ENCODE measurements at regions not wholly inside any gene's neighbourhood (a gene's known extent, or its start where the extent isn't known, plus 50 kb on each side); places are given as distances from the start of the nearest gene placed in this dataset.

GRCh38 chr12:15033029-15033428 lies 60.2 kb downstream of the PDE6H start:
- Histone ChIP-seq H3K4me3 (ENCODE audit: low read depth, low read length, poor library complexity, severe bottlenecking) (no peak overlapping the region), H3K79me2 (ENCODE audit: insufficient read depth, low read depth, low read length) (no peaks in the 10 kb centered on the region), H3K9me3 (ENCODE audit: low read length) (no peaks in the 10 kb centered on the region), H4K20me1 (ENCODE audit: insufficient read depth, low read length) (no peaks in the 10 kb centered on the region), H3K36me3 (ENCODE audit: insufficient read depth, low read length) (no peaks in the 10 kb centered on the region), H3K27ac (ENCODE audit: low read depth, low read length, poor library complexity, severe bottlenecking) (no peak overlapping the region), H3K4me2 (ENCODE audit: low read length) (no peak overlapping the region), H3K9me2 (ENCODE audit: insufficient read depth, low read length) (no peaks in the 10 kb centered on the region), H2AFZ (ENCODE audit: low read length) (no peak overlapping the region), H3K4me1 (ENCODE audit: insufficient read depth, low read length, poor library complexity, severe bottlenecking) (peaks cover 12% of the 10 kb centered on the region)
- TF ChIP-seq EZH2phosphoT487 (IDR thresholded peaks at IDR 0.05; ENCODE audit: borderline replicate concordance, low read depth, low read length) (no peak), CTCF (conservative IDR thresholded peaks at IDR 0.05; ENCODE audit: low read length) (no peak)
- POLR2A ChIA-PET: interaction anchor here (1.2 kb wide), 1 partner anchor 16 kb away, joined by 4 read pairs; no protein-coding TSS in a partner anchor
- intact Hi-C loops (cut with micrococcal nuclease; ENCODE audit: unreplicated experiment): no loop called here
- CTCF ChIA-PET (ENCODE audit: unreplicated experiment): no interaction called here
- BruUV-seq (replicated peaks): no TSS peak
- no peak for DNase-seq (ENCODE audit: low spot score)

- Histone ChIP-seq H3K4me1 (ENCODE audit: insufficient read depth, low read length, poor library complexity, severe bottlenecking) (peaks cover 12% of the 10 kb centered on the region), H3K4me3 (ENCODE audit: low read depth, low read length, poor library complexity, severe bottlenecking) (no peak overlapping the region), H3K36me3 (ENCODE audit: insufficient read depth, low read length) (no peaks in the 10 kb centered on the region), H3K79me2 (ENCODE audit: insufficient read depth, low read depth, low read length) (no peaks in the 10 kb centered on the region), H2AFZ (ENCODE audit: low read length) (peak overlapping the region; percentile 51; the same call in 1 of the 2 replicates), H3K9me3 (ENCODE audit: low read length) (no peaks in the 10 kb centered on the region), H3K27ac (ENCODE audit: low read depth, low read length, poor library complexity, severe bottlenecking) (no peak overlapping the region), H3K4me2 (ENCODE audit: low read length) (no peak overlapping the region), H4K20me1 (ENCODE audit: insufficient read depth, low read length) (no peaks in the 10 kb centered on the region), H3K9me2 (ENCODE audit: insufficient read depth, low read length) (no peaks in the 10 kb centered on the region)
- no peak for DNase-seq (ENCODE audit: low spot score)
- intact Hi-C loops (cut with micrococcal nuclease; ENCODE audit: unreplicated experiment): no loop called here
- no peak for TF ChIP-seq EZH2phosphoT487 (IDR thresholded peaks at IDR 0.05; ENCODE audit: borderline replicate concordance, low read depth, low read length)
- no peak for TF ChIP-seq CTCF (conservative IDR thresholded peaks at IDR 0.05; ENCODE audit: low read length)
- CTCF ChIA-PET (ENCODE audit: unreplicated experiment): no interaction called here
- no TSS peak for BruUV-seq (replicated peaks)
- POLR2A ChIA-PET: interaction anchor here (0.6 kb wide), 1 partner anchor 672 kb away, joined by 3 read pairs; no protein-coding TSS in a partner anchor
Measured at GRCh38 chr12:15033641-15034040, 60.8 kb downstream of the PDE6H start.

DNA sequence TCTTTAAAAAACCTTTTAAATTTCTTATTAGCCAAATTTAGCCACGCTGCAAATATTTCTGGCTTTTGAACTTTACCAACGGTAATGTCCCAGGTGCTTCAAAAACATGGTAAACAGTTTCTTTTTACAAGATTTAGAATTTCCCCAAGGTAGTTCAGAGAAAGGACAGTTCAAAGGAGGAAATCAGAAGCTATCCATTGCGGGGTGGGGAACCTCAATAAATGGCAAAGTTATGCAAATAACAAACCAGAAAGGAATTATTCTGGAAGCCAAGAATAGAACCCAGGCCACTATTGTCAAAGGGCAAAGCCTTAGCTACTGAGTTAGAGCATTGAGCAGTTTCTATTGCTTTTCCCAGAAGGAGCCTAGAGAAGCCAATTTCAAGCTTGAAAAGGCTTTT lies 62.3 kb downstream of the PDE6H start:
- TF ChIP-seq EZH2phosphoT487 (IDR thresholded peaks at IDR 0.05; ENCODE audit: borderline replicate concordance, low read depth, low read length) (no peak), CTCF (conservative IDR thresholded peaks at IDR 0.05; ENCODE audit: low read length) (no peak)
- Histone ChIP-seq H3K9me2 (ENCODE audit: insufficient read depth, low read length) (no peaks in the 10 kb centered on the region), H4K20me1 (ENCODE audit: insufficient read depth, low read length) (no peaks in the 10 kb centered on the region), H3K4me1 (ENCODE audit: insufficient read depth, low read length, poor library complexity, severe bottlenecking) (peaks cover 12% of the 10 kb centered on the region), H3K27ac (ENCODE audit: low read depth, low read length, poor library complexity, severe bottlenecking) (no peak overlapping the region), H2AFZ (ENCODE audit: low read length) (peak overlapping the region; percentile 48; the same call in 1 of the 2 replicates), H3K79me2 (ENCODE audit: insufficient read depth, low read depth, low read length) (no peaks in the 10 kb centered on the region), H3K4me2 (ENCODE audit: low read length) (peak overlapping the region; percentile 41), H3K36me3 (ENCODE audit: insufficient read depth, low read length) (no peaks in the 10 kb centered on the region), H3K4me3 (ENCODE audit: low read depth, low read length, poor library complexity, severe bottlenecking) (no peak overlapping the region), H3K9me3 (ENCODE audit: low read length) (no peaks in the 10 kb centered on the region)
- CTCF ChIA-PET (ENCODE audit: unreplicated experiment): no interaction called here
- intact Hi-C loops (cut with micrococcal nuclease; ENCODE audit: unreplicated experiment): no loop called here
- DNase-seq (ENCODE audit: low spot score): peak; percentile 10
- POLR2A ChIA-PET: interaction anchor here (0.6 to 1.3 kb wide), 3 partner anchors 11 to 631 kb away, joined by 3 to 5 read pairs (median 3); no protein-coding TSS in a partner anchor
- no TSS peak for BruUV-seq (replicated peaks)
